AG04450 (cell line): ENCODE measurements at regions not wholly inside any gene's neighbourhood (a gene's known extent, or its start where the extent isn't known, plus 50 kb on each side); places are given as distances from the start of the nearest gene placed in this dataset.

Source experiments
- CTCF ChIA-PET: fragments of 300-600, 350-600 bp; formaldehyde crosslinking; extraction: SDS; loops from one replicate; lab custom pipeline; 2022; ENCODE audit warnings: antibody characterized with exemption, inconsistent platforms; lab: Charles Lee
- POLR2A ChIA-PET: fragments of 350-600 bp; formaldehyde crosslinking; extraction: SDS; loops from one replicate; lab custom pipeline; 2021; ENCODE audit warnings: antibody characterized with exemption, inconsistent platforms; lab: Yijun Ruan, JAX
- DNase-seq: peaks from one replicate; pipeline ENCODE4 v3.0.0-alpha.2; 2011; ENCODE audit warnings: low read depth, low spot score
- H3K27ac ChIP-seq: one replicate; pipeline ENCODE4 v1.5.1; 2012; ENCODE audit warnings: low read depth, low read length, control low read depth
- H3K27me3 ChIP-seq: one replicate; pipeline ENCODE4 v1.6.0; 2012; ENCODE audit warnings: low read length; ENCODE audit not compliant: control insufficient read depth, insufficient read depth
- H3K4me3 ChIP-seq: 2 replicates; pipeline ENCODE4 v1.5.1; 2011; ENCODE audit warnings: mild to moderate bottlenecking, low read depth, low read length, control low read depth
- H3K9me3 ChIP-seq: 2 replicates; pipeline ENCODE4 v1.5.1; 2012; ENCODE audit warnings: low read length; ENCODE audit not compliant: control insufficient read depth, insufficient read depth
- TF ChIP-seq, protein P1 (sequence below): IDR thresholded peaks from 2 replicates; pipeline ENCODE4 v1.5.1; 2011; ENCODE audit warnings: low read depth, low read length, control low read depth, inconsistent platforms

DNA sequence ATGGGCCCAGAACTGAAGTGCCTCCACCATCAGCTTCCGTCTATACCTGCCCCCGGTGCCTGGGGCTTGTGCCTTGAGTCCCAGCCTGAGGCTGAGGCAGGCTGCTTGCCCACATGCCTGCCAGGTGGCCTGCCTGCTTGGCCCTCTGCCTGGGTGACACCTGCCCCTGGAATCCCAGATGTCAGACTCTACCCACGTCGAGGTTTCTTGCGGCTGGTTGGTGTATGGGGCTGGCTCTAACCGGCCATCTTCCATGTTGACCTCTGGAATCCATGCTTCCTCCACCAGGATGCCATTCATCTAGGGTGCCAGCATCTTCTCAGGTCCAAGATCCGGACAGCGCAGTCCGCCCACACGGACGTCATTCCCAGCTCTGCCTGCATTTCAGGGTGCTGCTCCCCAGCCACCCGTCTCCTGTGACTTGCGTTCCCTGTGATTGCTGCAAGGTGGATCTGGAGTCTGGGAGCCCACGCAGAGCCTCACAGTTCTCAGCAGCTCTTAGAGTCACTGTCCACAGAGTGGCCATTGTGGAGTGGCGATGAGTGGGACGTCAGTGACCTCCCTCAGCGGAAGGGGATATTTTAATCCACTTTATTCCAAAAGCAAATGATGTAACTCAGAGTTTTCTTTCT, 298.1 kb downstream of the TCERG1L start:
- CTCF ChIA-PET: no interaction called here
- Histone ChIP-seq H3K9me3 (peaks cover 57% of the 10 kb centered on the region), H3K27me3 (no peaks in the 10 kb centered on the region), H3K27ac (no peak overlapping the region), H3K4me3 (no peak overlapping the region)
- DNase-seq: no peak
- TF ChIP-seq, protein P1, sequence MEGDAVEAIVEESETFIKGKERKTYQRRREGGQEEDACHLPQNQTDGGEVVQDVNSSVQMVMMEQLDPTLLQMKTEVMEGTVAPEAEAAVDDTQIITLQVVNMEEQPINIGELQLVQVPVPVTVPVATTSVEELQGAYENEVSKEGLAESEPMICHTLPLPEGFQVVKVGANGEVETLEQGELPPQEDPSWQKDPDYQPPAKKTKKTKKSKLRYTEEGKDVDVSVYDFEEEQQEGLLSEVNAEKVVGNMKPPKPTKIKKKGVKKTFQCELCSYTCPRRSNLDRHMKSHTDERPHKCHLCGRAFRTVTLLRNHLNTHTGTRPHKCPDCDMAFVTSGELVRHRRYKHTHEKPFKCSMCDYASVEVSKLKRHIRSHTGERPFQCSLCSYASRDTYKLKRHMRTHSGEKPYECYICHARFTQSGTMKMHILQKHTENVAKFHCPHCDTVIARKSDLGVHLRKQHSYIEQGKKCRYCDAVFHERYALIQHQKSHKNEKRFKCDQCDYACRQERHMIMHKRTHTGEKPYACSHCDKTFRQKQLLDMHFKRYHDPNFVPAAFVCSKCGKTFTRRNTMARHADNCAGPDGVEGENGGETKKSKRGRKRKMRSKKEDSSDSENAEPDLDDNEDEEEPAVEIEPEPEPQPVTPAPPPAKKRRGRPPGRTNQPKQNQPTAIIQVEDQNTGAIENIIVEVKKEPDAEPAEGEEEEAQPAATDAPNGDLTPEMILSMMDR: no peak
- POLR2A ChIA-PET: no interaction called here

DNA sequence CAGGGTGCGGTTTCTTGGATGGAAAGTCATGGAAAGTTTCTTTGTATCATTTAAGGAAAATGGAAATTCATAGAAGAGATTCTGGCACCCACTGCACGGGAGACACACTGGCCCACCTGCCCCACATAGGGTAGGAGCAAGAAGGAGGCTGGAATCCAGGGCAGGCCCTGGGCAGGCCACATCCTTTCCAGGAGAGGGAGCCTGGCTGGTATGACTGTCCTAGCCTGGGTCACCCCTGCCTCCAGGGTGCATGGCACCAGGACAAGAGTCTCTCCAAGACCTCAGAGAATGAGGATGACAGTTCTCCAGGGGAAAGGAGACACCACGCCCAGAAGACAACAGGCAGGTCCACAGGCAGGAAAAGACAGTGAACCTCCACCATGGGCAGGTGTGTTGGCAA, 297.2 kb downstream of the TCERG1L start:
- Histone ChIP-seq H3K9me3 (peaks cover 65% of the 10 kb centered on the region), H3K27ac (no peak overlapping the region), H3K27me3 (no peaks in the 10 kb centered on the region), H3K4me3 (no peak overlapping the region)
- ChIA-PET POLR2A (no interaction called here), CTCF (no interaction called here)
- no peak for DNase-seq
- TF ChIP-seq, protein P1: no peak

DNA sequence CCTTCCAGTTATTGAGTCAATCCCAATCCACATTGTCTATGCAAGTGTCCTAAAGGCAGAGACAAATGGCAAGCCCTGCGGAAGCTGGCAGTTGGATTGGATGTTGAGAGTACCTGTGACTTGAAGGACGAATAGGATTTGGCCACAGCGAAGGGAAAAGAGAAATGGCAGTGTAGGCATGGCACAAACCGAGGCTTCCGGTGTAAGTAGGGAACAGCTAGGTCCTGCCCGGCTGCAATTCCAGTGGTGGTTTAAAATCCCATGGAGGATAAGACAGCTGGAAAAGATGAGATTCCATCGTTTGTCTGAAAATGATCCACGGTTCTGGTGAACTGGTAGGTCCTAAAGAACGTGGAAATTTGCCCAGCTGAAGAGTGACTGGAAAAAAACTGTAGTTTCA, 296.2 kb downstream of the TCERG1L start:
- H3K27me3 ChIP-seq: no peaks in the 10 kb centered on the region
- peaks cover 71% of the 10 kb centered on the region for H3K9me3 ChIP-seq
- ChIA-PET CTCF (no interaction called here), POLR2A (no interaction called here)
- TF ChIP-seq, protein P1: no peak
- H3K4me3 ChIP-seq: no peak overlapping the region
- no peak overlapping the region for H3K27ac ChIP-seq
- DNase-seq: no peak

DNA sequence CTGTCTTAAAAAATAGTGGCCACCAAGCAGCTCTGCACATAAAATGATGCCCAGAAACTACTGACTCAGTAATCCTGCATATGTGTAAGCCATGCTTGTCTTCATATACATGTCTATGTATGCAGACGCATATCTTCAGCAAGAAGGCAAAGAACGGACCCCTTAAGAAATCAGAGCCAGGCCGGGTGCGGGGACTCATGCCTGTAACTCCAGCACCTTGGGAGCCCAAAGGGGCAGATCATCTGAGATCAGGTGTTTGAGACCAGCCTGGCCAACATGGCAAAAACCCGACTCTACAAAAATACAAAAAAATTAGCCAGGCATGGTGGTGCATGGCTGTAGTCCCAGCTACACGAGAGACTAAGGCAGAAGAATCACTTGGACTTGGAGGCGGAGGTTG, 295.0 kb downstream of the TCERG1L start:
- TF ChIP-seq, protein P1: no peak
- Histone ChIP-seq H3K9me3 (peaks cover 76% of the 10 kb centered on the region), H3K27me3 (no peaks in the 10 kb centered on the region), H3K4me3 (no peak overlapping the region), H3K27ac (no peak overlapping the region)
- POLR2A ChIA-PET: no interaction called here
- CTCF ChIA-PET: no interaction called here
- DNase-seq: no peak

DNA sequence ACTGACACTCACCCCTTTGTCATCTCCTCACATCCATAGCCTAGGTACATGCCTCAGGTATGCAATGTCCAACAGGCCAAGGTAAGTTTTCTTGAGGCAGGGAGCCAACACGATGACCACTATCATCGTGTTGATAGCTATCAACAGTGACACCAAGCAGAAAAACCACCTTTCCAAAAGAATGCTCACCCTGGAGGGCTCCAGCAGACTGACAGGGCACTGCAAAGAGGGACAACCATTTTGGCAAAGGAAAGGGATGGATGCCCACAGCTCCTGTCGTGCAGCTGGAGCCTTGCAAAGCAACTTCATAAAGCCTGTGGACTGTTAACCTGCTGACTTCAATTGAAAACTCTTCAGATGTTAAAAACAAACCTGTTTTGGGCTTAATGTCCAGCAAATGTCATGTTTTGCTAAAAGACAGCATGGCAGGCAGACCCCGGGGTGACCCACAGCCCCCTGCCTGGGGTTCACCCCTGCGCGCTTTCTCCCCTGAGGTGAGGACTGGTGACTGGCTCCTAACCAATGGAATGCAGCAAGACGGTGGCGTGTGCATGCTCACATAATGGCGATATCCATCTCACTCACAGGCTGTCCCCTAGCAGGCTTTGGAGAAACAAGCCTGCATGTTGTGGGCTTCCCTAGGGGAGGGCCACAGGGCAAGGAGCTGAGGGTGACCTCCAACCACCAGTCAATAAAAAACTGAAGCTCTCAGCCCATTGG, 293.8 kb downstream of the TCERG1L start:
- ChIA-PET CTCF (no interaction called here), POLR2A (no interaction called here)
- no peaks in the 10 kb centered on the region for H3K27me3 ChIP-seq
- no peak for DNase-seq
- no peak overlapping the region for H3K27ac ChIP-seq
- H3K4me3 ChIP-seq: no peak overlapping the region
- H3K9me3 ChIP-seq: peaks cover 76% of the 10 kb centered on the region
- TF ChIP-seq, protein P1: no peak
